NB4 (cell line): ENCODE measurements at regions not wholly inside any gene's neighbourhood (a gene's known extent, or its start where the extent isn't known, plus 50 kb on each side); places are given as distances from the start of the nearest gene placed in this dataset.

Experiments used
- DNase-seq: peaks from one replicate; pipeline ENCODE4 v3.0.0; 2010; ENCODE audit warnings: low read depth
- H3K4me3 ChIP-seq: one replicate; pipeline ENCODE4 v1.5.1; 2011; ENCODE audit warnings: mild to moderate bottlenecking, low read depth, low read length, moderate library complexity
- CTCF ChIP-seq: IDR thresholded peaks from one replicate; pipeline ENCODE4 v1.5.1; 2012; ENCODE audit warnings: low read depth, low read length
- MAX ChIP-seq: IDR thresholded peaks from 2 replicates; pipeline ENCODE4 v1.6.1; 2011; ENCODE audit warnings: low read depth, low read length
- MYC ChIP-seq: IDR thresholded peaks from 2 replicates; pipeline ENCODE4 v1.6.1; 2011; ENCODE audit warnings: low read depth, low read length
- POLR2A ChIP-seq: IDR thresholded peaks from 2 replicates; pipeline ENCODE4 v1.6.1; 2011; ENCODE audit warnings: mild to moderate bottlenecking; ENCODE audit not compliant: insufficient read length; ENCODE audit errors: extremely low read depth

- H3K4me3 ChIP-seq: no peak overlapping the region
- no peak for DNase-seq
- TF ChIP-seq MAX: no peak
- TF ChIP-seq POLR2A: no peak
- no peak for TF ChIP-seq CTCF
Measured at GRCh38 chr7:116139807-116140206, 70.5 kb upstream of the TES start.

GRCh38 chr7:116142374-116142773, 68.0 kb upstream of the TES start:
- no peak for DNase-seq
- no peak overlapping the region for H3K4me3 ChIP-seq
- TF ChIP-seq CTCF (no peak), MYC (no peak), MAX (no peak), POLR2A (no peak)

GRCh38 chr7:116142850-116143249, 67.5 kb upstream of the TES start:
- no peak for DNase-seq
- H3K4me3 ChIP-seq: no peak overlapping the region
- TF ChIP-seq MYC (no peak), POLR2A (no peak), CTCF (no peak)

- DNase-seq: no peak
- H3K4me3 ChIP-seq: no peak overlapping the region
- TF ChIP-seq MAX (no peak), MYC (no peak), CTCF (no peak), POLR2A (no peak)
Measured at GRCh38 chr7:116145245-116145852, 65.0 kb upstream of the TES start.

GRCh38 chr7:116148108-116148507, 62.2 kb upstream of the TES start:
- no peak overlapping the region for H3K4me3 ChIP-seq
- no peak for TF ChIP-seq MAX
- TF ChIP-seq POLR2A: no peak
- DNase-seq: no peak

GRCh38 chr7:116148626-116149025, 61.7 kb upstream of the TES start:
- no peak for DNase-seq
- TF ChIP-seq MYC (no peak), MAX (no peak), CTCF (no peak), POLR2A (no peak)
- H3K4me3 ChIP-seq: no peak overlapping the region
